DND-41 (cell line): ENCODE measurements at regions not wholly inside any gene's neighbourhood (a gene's known extent, or its start where the extent isn't known, plus 50 kb on each side); places are given as distances from the start of the nearest gene placed in this dataset.

Source experiments
- ATAC-seq: fragments of 200-7000 bp; cut with Tn5 transposase; 3 replicates; pipeline ENCODE4 v1.9.1; 2021; ENCODE audit warnings: low read depth; ENCODE audit not compliant: insufficient read depth
- DNase-seq: peaks from one replicate; pipeline ENCODE4 v3.0.0-alpha.2; 2020
- H2AFZ ChIP-seq: 2 replicates; pipeline ENCODE4 v1.6.0; 2012; ENCODE audit warnings: low read depth, low read length
- H3K27ac ChIP-seq: 2 replicates; pipeline ENCODE4 v1.5.1; 2012; ENCODE audit warnings: low read length, inconsistent platforms
- H3K27me3 ChIP-seq: fragments of 200-600 bp; sonication (generic); 2 replicates; pipeline ENCODE4 v1.6.0; 2012; ENCODE audit warnings: low read length, mild to moderate bottlenecking, inconsistent platforms; ENCODE audit not compliant: insufficient read depth, poor library complexity
- H3K36me3 ChIP-seq: 2 replicates; pipeline ENCODE4 v1.5.1; 2012; ENCODE audit warnings: low read length, inconsistent platforms; ENCODE audit not compliant: insufficient read depth
- H3K4me1 ChIP-seq: 2 replicates; pipeline ENCODE4 v1.5.1; 2012; ENCODE audit warnings: mild to moderate bottlenecking, low read length; ENCODE audit not compliant: insufficient read depth
- H3K4me2 ChIP-seq: 2 replicates; pipeline ENCODE4 v1.6.0; 2012; ENCODE audit warnings: mild to moderate bottlenecking, moderate library complexity, low read length, inconsistent platforms; ENCODE audit not compliant: insufficient read depth
- H3K4me3 ChIP-seq, 2 experiments: fragments of 200-600 bp in 1 of 2; shearing (Covaris generic) in 1 of 2; 2 replicates each; pipeline ENCODE4 v1.5.1; 2012 to 2016; ENCODE audit warnings: inconsistent platforms in 2 of 2, low read length in 2 of 2, mild to moderate bottlenecking in 2 of 2, low read depth in 1 of 2, moderate library complexity in 1 of 2
- H3K79me2 ChIP-seq: 2 replicates; pipeline ENCODE4 v1.6.0; 2012; ENCODE audit warnings: low read length, inconsistent platforms; ENCODE audit not compliant: insufficient read depth
- H3K9ac ChIP-seq: 2 replicates; pipeline ENCODE4 v1.6.0; 2012; ENCODE audit warnings: low read depth, mild to moderate bottlenecking, inconsistent platforms, low read length, moderate library complexity
- H3K9me3 ChIP-seq: 2 replicates; pipeline ENCODE4 v1.5.1; 2012; ENCODE audit warnings: low read length, moderate library complexity, mild to moderate bottlenecking, inconsistent platforms; ENCODE audit not compliant: insufficient read depth, severe bottlenecking
- H4K20me1 ChIP-seq: 2 replicates; pipeline ENCODE4 v1.6.0; 2012; ENCODE audit warnings: low read length; ENCODE audit not compliant: insufficient read depth
- CTCF ChIP-seq: IDR thresholded peaks from 2 replicates; pipeline ENCODE4 v1.5.1; 2012; ENCODE audit warnings: borderline replicate concordance, low read length, moderate library complexity, mild to moderate bottlenecking; ENCODE audit not compliant: poor library complexity, severe bottlenecking; ENCODE audit errors: extremely low read depth
- EZH2 ChIP-seq: IDR thresholded peaks from 3 replicates; pipeline ENCODE4 v1.6.1; 2012; ENCODE audit warnings: borderline replicate concordance, low read depth, mild to moderate bottlenecking, moderate library complexity, low read length, inconsistent platforms; ENCODE audit not compliant: severe bottlenecking

GRCh38 chr4:14906805-14907204, 95.5 kb upstream of the CPEB2 start:
- Histone ChIP-seq H3K9ac (no peak overlapping the region), H3K9me3 (no peaks in the 10 kb centered on the region), H3K36me3 (no peaks in the 10 kb centered on the region), H3K4me2 (no peak overlapping the region), H3K79me2 (no peaks in the 10 kb centered on the region), H2AFZ (no peak overlapping the region), H3K27ac (no peak overlapping the region), H3K27me3 (peaks cover 6% of the 10 kb centered on the region), H3K4me3 (no peak overlapping the region), H4K20me1 (no peaks in the 10 kb centered on the region), H3K4me1 (no peaks in the 10 kb centered on the region)
- peak; percentile 53; the same call in 2 of the 3 replicates for ATAC-seq
- DNase-seq: peak; percentile 12
- TF ChIP-seq CTCF: no peak
- TF ChIP-seq EZH2: no peak

- no peak for ATAC-seq
Observed at GRCh38 chr4:14908635-14909034, 93.6 kb upstream of the CPEB2 start.

GRCh38 chr4:14910411-14910810, 91.9 kb upstream of the CPEB2 start:
- Histone ChIP-seq H3K9ac (no peak overlapping the region), H3K36me3 (no peaks in the 10 kb centered on the region), H3K4me1 (no peaks in the 10 kb centered on the region), H3K27ac (no peak overlapping the region), H2AFZ (no peak overlapping the region), H3K79me2 (no peaks in the 10 kb centered on the region), H3K27me3 (peaks cover 6% of the 10 kb centered on the region), H3K4me3 (no peak overlapping the region), H3K4me2 (no peak overlapping the region), H3K9me3 (no peaks in the 10 kb centered on the region), H4K20me1 (no peaks in the 10 kb centered on the region)
- TF ChIP-seq CTCF: no peak
- TF ChIP-seq EZH2: no peak
- no peak for ATAC-seq
- DNase-seq: no peak

More at GRCh38 chr4:14908635-14909034, 93.6 kb upstream of the CPEB2 start:
- Histone ChIP-seq H3K4me1 (no peaks in the 10 kb centered on the region), H3K4me3 (no peak overlapping the region), H3K9me3 (no peaks in the 10 kb centered on the region), H3K79me2 (no peaks in the 10 kb centered on the region), H4K20me1 (no peaks in the 10 kb centered on the region), H3K9ac (no peak overlapping the region), H3K27ac (no peak overlapping the region), H3K27me3 (peaks cover 6% of the 10 kb centered on the region), H3K36me3 (no peaks in the 10 kb centered on the region), H2AFZ (no peak overlapping the region), H3K4me2 (no peak overlapping the region)
- DNase-seq: no peak
- no peak for TF ChIP-seq CTCF
- no peak for TF ChIP-seq EZH2

GRCh38 chr4:14912426-14912825, 89.9 kb upstream of the CPEB2 start:
- Histone ChIP-seq H2AFZ (no peak overlapping the region), H3K79me2 (no peaks in the 10 kb centered on the region), H3K27ac (no peak overlapping the region), H3K9ac (no peak overlapping the region), H3K4me1 (no peaks in the 10 kb centered on the region), H3K4me3 (no peak overlapping the region), H3K36me3 (no peaks in the 10 kb centered on the region), H3K27me3 (peaks cover 6% of the 10 kb centered on the region), H4K20me1 (no peaks in the 10 kb centered on the region), H3K9me3 (no peaks in the 10 kb centered on the region), H3K4me2 (no peak overlapping the region)
- no peak for ATAC-seq
- DNase-seq: no peak
- TF ChIP-seq EZH2: no peak
- TF ChIP-seq CTCF: no peak
